GOT3 (cell line): ENCODE measurements at regions not wholly inside any gene's neighbourhood (a gene's known extent, or its start where the extent isn't known, plus 50 kb on each side); places are given as distances from the start of the nearest gene placed in this dataset.

ENCODE experiments used
- DNase-seq: peaks from one replicate; lab custom pipeline; 2025; ENCODE audit warnings: mixed read lengths; lab: John Stamatoyannopoulos, UW

DNA sequence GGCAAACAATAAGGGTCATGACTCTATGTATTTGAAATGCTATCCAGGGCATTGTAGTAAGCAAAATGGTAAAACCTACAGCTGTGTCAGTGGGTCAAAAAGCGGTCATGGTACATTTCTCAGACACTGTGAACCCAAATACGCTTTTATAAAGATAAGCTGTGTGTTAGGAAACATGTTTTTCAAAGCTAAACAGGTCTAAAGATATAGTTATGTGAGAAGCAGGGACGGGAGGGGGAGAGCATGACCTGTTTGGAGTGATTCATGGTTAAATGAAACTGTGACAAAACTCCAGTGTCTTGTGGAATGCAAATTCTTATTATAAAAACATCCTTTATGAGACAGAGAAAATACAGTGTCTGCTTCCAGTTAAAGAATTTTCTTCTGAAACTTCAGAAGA lies 205.4 kb upstream of the BMP2 start:
- DNase-seq: no peak

GRCh38 chr20:6560978-6561377 lies 206.5 kb upstream of the BMP2 start:
- DNase-seq: no peak

DNA sequence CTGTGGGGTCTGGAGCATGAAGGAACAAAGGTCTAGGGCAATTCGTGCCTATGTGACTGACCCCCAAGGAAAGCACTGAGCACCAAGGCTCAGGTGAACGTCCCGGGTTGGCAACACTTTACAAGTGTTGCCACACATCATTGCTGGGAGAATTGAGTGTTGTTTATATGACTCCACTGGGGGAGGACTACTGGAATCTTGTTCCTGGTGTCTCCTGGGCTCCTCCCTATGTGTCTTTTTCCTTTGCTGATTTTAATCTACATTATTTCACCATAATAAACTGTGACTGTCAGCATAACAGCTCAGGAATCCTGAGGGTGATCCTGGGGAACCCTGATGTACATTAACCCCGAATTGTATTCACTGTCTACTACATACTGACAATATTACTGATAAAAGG lies 207.7 kb upstream of the BMP2 start:
- no peak for DNase-seq

GRCh38 chr20:6558341-6558740 lies 209.1 kb upstream of the BMP2 start:
- DNase-seq: no peak

GRCh38 chr20:6533761-6534479 lies 233.6 kb upstream of the BMP2 start:
- no peak for DNase-seq

GRCh38 chr20:6533351-6533750 lies 234.1 kb upstream of the BMP2 start:
- DNase-seq: no peak

DNA sequence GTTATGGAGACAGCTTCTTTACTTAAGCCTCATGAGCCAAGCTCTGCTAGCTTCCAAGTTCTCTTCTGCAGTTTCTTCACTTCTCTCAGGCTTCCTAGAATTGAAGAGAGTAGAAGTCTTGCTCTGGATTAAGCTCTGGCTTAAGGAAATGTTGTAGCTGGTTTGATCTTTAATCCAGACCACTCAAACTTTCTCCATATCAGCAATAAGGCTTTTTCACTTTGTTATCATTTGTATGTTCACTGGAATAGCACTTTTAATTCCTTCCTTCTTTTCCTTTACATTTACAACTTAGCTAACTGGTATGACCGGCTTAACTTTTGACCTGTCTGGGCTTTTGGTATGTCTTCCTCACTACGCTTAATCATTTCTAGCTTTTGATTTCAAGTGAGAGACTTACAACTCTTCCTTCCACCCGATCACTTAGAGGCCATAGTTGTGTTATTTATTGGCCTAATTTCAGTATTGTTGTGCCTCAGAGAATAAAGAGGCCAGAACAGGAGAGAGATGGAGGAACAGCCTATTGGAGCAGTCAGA lies 236.6 kb upstream of the BMP2 start:
- no peak for DNase-seq

- DNase-seq: no peak
Measured at GRCh38 chr20:6530254-6530653, 237.2 kb upstream of the BMP2 start.

DNA sequence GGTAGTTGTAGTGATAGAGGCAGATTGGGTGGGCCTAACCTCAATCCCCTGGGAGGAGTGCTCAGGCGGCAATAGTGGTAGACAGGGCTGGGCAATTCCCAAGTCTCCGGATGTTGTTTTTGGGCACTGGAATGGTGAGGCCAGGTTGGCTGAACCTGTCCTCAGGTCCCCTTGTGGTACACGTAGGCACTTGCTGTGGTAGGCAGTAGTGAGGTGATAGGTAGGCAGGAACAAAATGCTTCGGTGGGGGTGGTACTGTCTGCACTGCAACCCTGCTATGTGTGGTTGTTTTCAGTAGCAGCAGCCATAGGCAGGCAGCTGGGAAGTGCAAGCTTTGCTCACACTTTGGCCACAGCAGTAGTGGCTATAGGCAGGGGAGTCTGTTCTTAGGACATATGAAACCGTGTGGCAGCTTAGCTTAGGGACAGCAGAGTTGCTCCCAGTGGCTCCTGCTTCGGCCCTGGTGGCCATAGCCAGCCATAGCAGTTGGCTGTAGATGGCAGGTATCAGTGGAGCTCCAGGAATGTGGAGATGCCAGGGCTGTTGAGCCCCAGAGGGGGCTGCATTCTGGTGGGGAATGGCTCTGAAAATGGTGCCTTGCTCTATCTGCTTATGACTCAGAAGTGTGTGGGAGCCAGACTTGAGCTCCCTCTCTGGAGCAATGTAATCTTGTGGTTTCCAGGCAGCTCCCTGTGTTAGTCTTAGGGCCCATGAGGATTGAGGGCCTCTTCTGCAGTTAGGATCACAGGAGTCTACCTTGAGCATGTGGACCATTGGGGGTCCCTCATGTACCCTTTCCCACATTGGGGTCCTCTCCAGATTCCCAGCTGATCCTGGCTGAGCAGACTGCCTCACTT lies 241.8 kb upstream of the BMP2 start:
- no peak for DNase-seq

- no peak for DNase-seq
Measured at GRCh38 chr20:6524305-6524704, 243.2 kb upstream of the BMP2 start.

DNA sequence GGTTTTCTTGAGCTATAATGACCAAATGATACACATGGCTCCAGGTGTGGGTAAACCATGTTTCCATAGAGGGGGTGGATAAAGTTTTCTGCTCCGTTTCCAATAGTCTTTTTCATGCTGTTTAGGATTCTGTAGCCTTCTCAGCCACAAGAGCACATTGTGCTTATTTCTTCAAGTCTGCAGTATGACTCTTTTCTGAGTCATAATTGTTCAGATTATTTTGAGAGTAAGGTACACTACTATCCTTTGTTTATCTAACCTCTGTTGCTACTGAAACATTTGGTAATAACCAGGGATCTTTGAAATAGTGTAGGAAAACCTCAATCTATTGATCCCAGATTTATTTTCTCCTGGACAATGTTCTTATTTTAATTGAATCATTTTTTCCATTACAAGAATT lies 247.9 kb upstream of the BMP2 start:
- no peak for DNase-seq

DNA sequence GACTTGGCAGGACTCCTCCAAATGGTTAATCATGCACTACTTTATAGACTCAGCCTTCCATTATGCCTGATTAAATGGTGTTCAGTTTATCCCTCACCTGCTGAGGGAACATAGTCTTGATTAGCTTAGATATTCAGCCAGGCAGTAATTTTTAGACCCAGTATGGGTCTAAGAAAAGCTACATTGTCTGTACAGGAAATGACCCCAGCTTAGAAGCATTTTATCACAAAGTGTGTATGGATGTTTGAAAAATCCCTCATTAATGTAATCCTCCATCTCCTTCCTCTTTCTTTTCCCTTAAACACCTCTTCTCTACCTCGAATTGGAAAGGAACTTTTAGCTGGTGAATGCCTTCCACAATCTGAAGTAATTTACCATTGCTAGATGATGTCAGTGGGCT lies 252.2 kb upstream of the BMP2 start:
- no peak for DNase-seq

DNA sequence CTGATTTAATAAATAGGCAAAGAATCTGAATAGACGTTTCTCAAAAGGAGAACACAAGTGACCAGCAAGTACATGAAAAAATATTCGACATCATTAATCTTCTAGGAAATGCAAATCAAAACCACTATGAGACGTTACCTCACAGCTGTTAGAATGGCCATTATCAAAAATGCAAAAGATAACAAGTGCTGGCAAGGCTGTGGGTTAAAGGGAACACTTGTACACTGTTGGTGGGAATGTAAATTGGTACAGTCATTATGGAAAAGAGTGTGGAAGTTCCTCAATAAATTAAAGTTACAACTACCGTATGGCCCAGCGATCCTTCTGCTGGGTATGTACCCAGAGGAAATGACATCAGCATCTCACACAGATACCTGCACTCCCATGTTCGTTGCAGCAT lies 253.9 kb upstream of the BMP2 start:
- DNase-seq: no peak

DNA sequence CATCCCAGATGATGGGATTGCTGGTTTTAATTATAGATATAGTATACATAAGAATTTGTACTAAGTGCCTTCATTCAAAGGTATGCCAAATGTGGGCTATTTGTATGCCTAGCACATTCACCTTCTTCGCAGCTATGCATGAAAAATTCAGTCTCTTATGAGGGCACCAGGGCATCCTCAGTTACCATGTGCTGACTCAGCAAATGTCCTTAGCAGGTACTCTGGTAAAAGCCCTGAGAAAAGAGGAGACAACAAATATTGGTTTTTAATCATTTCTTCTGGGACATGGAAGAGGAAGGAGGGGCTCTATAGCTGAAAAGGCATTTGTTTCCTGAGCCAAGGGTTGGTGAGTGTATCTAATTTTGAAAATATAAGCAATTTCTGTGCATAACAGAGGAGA lies 258.1 kb upstream of the BMP2 start:
- no peak for DNase-seq

- DNase-seq: no peak
Measured at GRCh38 chr20:6506906-6507305, 260.6 kb upstream of the BMP2 start.

DNA sequence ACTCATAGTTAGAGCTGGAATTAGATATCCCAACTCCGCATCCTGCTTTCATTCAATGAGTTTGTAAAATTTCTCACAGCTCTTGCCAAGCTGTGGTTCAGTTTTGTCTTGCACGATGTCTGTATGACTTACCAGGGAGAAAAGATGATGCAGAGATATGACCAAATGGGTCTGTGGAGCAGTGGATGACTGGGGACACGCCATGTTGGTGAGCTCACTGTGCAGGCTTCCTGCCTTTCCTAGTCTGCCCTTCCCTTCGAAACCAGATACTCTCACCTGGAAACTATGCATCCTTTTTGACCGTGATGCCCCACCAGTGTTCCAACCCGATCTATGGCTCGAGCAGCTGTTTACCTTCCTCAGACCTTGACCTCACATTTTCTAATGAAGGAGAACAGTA lies 262.7 kb upstream of the BMP2 start:
- no peak for DNase-seq

DNA sequence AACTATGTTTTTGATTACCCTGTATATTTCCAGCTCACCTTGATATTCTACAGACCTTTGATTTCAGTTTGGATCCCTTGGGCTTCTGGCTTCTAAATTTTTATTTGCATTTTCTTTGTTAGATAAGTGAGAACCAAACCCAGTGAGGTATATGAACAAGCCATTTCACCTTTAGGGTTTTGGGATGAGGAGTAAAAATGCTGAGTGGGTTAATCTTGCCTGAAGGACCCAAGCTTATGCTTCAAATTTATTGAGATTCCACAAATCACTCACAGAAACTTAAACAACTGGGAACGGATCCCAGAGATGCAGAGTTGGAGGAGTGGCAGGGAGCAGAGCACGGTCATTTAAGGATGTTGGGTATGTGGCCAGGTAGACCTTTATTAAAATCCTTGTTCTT lies 263.3 kb upstream of the BMP2 start:
- DNase-seq: no peak

GRCh38 chr20:6502999-6503398 lies 264.5 kb upstream of the BMP2 start:
- no peak for DNase-seq

GRCh38 chr20:6502219-6502618 lies 265.3 kb upstream of the BMP2 start:
- no peak for DNase-seq

GRCh38 chr20:6501061-6501460 lies 266.4 kb upstream of the BMP2 start:
- no peak for DNase-seq

GRCh38 chr20:6499566-6499965 lies 267.9 kb upstream of the BMP2 start:
- no peak for DNase-seq

- no peak for DNase-seq
Measured at GRCh38 chr20:6496874-6497273, 270.6 kb upstream of the BMP2 start.

DNA sequence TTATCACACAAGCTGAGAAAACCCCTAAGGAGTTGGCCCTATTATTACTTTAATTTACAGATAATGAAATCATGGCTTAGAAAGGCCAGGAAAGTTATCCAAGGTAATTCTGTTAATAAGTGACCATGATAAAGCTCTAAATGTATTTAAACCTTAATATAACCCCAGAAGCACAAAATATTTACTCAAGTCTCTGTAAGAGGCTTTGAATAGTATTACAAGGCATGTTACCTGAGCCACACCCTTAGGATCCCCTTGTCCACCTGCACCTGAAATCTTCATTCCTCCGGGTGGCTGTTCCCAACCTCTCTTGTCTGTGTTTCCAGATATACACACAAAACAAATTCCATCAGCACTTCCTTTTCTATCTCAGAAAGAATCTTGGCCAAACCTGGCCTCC lies 271.6 kb upstream of the BMP2 start:
- no peak for DNase-seq
